ENCODE measurements at regions not wholly inside any gene's neighbourhood (a gene's known extent, or its start where the extent isn't known, plus 50 kb on each side); places are given as distances from the start of the nearest gene placed in this dataset.
"Not testable (repeated sequence)": the region's sequence is repeated elsewhere in the genome, so short reads cannot be mapped to it uniquely, and the experiment has no call there.

DNA sequence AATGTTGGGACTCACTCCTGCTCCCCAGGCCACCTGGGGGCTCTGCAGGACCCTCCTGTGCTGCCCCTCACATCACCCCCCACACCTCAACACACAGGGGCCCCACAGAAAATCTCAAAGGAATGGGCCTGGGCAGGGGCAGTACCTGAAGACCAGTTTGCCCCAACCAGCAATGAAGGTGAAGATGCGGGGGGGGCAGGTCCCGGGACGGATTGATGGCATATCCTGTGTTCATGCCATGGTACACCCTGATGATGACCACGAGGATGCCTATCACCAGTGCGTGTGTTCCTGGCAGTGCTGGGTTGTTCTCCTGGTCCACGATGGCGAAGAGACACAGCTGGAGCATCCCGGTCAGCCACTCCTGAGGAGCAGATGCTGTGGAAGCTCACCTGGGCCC, 663.0 kb downstream of the FOXD4L5 start:
- H3K9me3 ChIP-seq; in situ Hi-C loops (cut with MboI; ENCODE audit: low sequenced_read_pairs); H3K4me1 ChIP-seq; H3K4me3 ChIP-seq; H3K36me3 ChIP-seq (replicated peaks); H3K27me3 ChIP-seq (ENCODE audit: low read depth): not testable (repeated sequence)
- peak in 1 of 2 experiments; percentile 3 for DNase-seq (ENCODE audit: low spot score in 2 of 2)
